HG02943 (cell line): ENCODE measurements at regions not wholly inside any gene's neighbourhood (a gene's known extent, or its start where the extent isn't known, plus 50 kb on each side); places are given as distances from the start of the nearest gene placed in this dataset.

Experiments used
- ATAC-seq: cut with Tn5 transposase; IDR thresholded peaks from one replicate; pipeline ENCODE4 v1.9.1; 2021; ENCODE audit warnings: mild to moderate bottlenecking, low read depth, moderate library complexity; ENCODE audit not compliant: unreplicated experiment

- ATAC-seq: no peak
These were observed 266.6 kb upstream of the PITRM1 start for GRCh38 chr10:3439183-3439582.

DNA sequence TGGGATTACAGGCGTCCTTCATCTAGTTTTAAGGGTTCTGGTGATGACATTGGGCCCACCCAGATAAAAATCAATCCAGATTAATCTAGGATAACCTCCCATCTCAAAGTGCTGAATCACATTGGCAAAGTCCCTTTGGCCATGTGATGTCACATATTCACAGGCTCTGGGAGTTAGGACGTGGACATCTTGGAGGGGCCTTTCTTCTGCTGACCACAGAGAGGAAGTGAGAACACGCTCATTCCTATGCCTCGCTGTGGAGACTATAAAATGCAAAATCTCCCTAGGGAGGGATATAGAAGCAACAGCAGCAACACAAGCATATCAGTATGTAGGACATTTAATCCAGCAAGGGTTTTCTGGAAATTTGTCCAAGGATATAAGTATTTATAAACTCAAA is 266.0 kb upstream of the PITRM1 start:
- ATAC-seq: no peak

DNA sequence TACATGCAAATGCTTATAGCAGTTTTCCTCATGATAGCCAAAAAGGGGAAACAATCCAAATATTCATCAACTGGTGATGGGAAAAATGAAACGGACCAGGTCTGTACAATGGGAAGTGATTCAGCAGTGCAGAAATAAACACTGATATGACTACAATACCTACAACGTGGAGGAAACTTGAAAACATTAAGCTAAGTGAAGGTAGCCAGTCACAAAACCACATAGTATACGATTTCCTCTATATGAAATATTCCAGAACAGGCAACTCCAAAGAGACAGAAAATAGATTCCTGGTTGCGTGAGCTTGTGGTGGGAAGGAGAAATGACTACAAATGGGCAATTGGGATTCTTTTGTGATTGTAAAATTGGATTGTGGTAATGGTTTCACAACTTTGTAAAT is 263.1 kb upstream of the PITRM1 start:
- no peak for ATAC-seq

DNA sequence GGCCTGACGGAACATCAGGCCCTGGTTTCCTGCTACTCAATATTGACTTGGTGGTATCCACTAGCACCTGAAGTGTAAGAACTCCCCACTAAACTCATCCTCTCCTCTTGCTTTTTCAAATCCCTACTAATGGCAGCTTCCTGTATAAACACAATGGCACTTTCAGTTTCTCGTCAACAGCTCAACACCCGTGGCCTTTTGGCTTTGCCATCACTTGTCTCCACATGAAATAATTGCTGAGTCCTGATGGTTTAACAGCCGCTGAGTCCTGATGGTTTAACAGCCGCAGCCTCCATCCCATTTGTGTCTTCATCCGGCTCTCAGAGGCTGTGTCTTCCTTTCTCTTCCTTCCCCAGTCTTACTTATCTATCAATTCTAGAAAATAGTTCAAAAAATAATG is 261.4 kb upstream of the PITRM1 start:
- no peak for ATAC-seq

DNA sequence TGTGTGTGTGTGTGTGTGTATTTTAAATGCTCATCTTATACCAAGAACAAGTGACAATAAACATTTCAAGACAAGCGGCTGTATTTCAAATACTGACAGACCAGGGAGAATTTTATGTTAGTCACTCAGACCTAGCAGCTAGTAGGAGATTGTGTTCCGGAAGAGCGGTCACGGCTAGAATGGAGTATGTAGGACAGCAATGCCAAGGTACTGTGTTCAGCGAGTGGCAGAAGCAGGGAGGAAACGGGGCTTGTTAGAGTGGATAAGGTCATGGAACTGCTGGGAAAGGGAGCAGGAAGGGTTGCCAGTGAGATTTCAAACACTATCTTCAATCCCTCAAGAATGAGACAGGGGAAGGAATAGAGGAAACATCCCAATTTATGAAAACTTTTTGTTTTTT is 260.5 kb upstream of the PITRM1 start:
- no peak for ATAC-seq

DNA sequence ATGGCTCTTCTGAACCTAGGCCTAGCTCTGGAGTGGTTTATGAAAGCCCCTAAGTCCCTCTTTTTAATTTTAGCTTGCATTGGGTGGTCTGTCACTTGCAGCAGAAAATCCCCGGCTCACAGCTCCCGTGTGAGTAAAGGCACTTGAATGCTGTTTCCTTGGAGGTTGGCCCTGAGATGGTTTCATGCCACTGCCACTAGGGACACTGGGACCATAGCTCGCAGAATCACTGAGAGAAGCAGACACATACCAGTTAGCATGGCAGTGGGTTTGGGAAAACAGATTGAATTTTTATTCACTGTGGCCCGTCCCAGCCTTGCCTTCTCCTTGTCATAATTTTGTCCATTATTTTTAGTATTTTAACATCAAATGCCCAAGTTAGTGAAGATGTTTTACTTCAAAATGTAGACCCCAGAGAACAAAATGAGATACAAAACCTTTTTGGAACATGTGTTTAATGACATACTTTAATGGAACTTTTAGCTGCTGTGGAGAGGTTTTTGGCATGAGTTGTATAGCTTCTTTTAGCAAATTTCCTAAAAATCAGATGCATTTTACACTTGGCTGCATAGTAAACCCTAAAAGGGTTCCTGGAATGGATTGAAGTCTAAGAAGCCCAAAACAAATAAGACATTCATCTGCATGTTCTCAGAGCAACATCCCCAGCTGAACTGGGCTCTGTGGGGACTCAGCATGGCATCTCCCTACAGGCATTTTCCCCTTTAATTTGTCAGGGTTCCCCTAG is 259.7 kb upstream of the PITRM1 start:
- ATAC-seq: no peak

- ATAC-seq: no peak
These were observed 257.9 kb upstream of the PITRM1 start for GRCh38 chr10:3430501-3430900.

GRCh38 chr10:3429676-3430075 is 257.1 kb upstream of the PITRM1 start:
- no peak for ATAC-seq

DNA sequence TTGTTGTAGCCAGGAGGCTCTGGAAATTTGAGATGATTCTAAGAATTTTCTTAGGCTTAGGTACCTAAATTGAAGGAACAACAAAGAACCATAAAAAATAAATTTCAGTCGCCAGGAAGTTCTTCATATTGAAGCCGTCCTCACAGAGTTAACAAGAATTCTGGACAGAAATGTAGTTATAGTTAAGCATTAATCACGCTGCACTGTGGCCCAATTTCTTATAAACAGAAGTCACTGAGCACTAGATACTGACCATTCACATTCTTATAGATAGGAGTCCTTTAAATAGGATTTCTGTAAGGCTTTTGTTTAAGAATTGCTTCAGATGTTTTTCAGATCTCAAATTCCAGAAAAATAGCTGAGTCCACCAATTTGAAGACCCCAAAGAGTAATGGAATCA is 256.2 kb upstream of the PITRM1 start:
- no peak for ATAC-seq

DNA sequence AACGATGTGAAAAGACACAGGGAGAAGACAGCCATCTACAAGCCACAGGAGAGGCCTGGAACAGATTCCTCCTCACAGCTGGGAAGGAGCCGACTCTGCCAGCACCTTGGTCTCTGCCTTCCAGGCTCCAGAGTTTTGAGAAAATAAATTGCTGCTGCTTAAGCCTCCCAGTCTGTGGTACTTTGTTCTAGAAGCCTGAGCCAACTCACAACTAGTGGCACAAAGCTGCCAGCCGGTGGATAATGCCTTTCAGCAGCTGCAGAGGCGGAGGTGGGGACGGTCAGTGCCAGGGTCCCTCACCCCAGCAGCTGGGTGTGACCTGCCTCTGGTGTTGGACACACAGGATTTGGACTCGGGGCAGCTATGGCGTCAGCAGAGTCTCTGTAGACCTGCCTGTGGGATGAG is 255.4 kb upstream of the PITRM1 start:
- ATAC-seq: no peak

DNA sequence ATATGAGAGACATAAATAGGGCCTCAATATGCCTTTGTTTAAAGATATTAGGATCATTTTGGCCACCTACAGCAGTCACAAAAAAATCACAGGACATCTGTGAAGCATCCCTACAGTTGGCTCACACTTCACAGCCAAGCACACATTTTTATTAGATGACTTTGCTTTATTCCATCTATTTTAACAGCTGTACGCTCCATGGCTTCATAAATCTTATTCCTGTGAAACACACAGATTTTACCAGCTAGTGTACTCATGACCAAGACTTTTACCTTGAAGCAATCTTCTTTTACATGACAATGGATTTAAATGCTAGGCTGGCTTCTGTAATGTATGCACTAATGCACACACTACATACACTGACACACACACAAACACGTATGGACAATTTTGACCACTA is 254.8 kb upstream of the PITRM1 start:
- no peak for ATAC-seq

DNA sequence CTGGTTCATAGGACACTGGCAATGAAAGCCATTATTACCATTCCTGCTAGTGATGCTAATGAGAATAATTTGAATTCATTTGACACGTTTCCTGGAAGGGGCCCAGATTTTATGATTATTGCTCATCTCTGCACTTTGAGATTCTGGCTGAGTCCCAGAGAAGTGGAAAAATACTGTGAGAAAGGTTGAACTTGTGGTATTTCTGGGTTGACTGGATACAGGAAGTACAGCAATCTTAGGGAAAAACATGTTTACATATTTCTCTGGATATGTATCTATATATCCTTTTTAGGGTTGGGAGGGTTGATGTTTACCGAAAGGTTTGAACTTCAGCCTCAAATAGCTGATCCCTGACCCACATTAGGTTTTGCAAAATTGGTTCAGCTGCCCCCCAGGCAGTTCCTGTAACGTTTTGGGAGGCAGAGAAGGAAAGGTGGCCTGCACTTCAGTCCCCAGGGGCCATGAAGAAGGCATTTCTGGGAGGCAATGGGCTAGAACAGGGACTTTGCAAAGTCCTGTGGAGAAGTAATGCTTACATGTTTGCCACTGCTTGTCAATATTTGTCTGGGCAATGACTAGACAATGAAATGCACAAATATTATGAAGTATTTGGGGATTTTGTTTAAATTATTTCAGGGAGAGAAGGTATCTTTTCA is 253.7 kb upstream of the PITRM1 start:
- no peak for ATAC-seq

DNA sequence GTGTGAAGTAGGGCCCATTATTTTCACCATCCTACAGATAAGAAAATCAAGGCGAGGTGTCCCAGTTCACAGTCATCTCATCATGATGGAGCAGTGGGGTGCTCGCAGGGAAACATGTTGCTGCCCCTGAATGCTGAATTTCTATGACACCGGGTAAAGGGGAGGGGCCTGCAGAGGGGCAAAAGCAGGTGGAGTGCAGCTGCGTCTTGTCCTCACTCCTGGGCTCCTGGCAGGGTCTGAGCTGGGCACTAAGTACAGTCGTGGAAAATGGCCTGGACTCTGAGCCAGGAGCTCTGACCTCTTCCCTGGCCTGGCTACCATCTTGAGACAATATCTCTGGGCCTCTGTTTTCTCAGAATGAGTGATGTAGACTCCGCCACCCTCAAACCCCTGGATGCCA is 253.1 kb upstream of the PITRM1 start:
- no peak for ATAC-seq

- ATAC-seq: no peak
These were observed 252.7 kb upstream of the PITRM1 start for GRCh38 chr10:3425261-3425660.

- no peak for ATAC-seq
These were observed 251.7 kb upstream of the PITRM1 start for GRCh38 chr10:3424111-3424851.

GRCh38 chr10:3423384-3423783 is 250.8 kb upstream of the PITRM1 start:
- no peak for ATAC-seq

DNA sequence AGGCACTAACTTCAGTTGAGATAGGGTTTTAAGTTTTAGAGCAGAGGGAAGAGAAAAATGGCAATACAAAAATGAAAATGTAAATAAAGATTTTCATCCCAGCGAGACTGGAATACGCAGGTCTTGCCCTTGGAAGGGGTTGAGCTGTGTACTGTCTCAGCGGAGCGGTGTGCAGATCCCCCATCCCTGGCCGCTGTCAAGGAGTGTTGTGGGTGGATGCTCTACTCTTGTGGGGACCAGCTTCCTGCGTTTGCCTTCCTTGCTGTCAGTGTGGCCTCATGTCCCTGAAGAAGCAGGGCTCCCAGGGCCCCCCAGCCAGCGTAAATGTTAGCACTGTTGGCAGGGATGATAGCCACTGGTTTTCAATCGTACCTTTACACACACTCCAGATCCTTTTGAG is 249.7 kb upstream of the PITRM1 start:
- ATAC-seq: no peak

DNA sequence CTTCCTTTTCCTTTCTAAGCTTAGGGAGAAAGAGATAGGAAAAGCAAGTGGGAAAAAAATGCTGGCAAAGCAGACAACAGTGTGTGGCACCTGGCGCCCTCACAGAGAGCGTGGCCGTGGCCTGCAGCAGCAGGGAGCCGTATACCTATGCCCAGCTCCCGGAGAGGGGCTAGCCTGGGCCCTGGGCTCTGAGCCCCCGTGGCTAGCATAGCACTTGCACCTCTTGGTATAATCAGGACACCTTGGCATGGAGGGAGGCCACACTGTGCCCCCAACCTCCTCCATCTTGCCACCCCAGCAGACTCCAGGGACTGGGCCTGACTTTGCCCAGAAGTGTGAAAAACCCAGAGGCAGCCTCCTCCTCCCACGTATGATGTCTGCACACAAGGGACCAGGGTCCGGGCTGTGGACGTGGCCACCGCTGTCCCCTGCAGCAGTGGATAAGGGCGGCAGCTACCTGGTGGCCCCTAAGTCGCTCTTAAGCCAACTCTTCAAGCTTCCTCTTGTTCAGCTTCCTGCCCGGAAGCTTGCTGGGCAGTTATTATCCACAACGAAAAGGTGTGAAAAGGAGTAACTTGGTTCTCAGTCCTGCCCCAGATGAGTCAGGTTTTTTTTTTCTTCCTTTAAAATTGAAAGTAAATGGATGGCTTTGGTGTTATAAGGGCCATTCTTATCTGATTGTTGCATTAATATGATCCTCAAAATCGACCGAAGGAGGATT is 249.1 kb upstream of the PITRM1 start:
- ATAC-seq: no peak

DNA sequence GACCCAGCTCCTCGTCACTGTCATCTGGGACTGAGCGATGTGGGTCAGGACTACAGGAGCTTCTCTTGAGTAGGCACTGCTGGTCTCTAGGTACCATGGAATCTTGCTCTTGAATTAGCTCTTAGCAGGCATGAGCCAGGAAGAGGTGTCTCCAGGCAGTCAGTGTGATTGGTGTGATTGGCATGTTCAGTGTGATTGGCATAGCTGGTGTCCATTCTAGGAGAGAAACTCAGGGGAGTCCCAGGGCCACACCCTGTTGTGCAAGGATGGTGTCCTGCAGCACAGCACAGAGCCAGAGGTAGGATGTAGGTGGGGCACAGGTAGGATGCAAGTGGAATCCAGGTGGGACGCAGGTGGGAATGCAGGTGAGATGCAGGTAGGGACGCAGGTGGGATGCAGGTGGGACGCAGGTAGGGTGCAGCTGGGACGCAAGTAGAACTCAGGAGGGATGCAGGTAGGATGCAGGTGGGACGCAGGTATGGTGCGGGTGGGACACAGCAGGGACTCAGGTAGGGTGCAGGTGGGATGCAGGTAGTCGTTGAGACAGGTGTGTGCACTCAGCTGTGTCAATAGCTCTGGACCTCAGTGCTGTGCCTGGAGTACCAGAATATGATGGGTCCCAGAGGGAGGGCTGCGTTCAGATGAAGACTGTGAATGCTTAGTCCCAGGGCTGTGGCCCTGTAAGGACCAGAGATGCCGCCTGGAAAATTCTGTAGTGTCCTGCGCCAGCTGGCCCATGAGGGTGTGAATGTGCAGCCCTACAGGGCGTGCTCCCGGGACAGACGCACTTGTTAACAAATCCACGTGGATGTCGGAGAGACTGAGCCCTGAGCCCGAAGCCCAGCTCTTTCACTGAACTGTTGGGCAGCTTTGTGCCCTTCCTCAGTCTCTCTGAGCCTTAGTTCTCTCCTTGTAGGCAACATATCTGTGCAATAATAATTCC is 248.2 kb upstream of the PITRM1 start:
- ATAC-seq: no peak
